ENCODE measurements at regions not wholly inside any gene's neighbourhood (a gene's known extent, or its start where the extent isn't known, plus 50 kb on each side); places are given as distances from the start of the nearest gene placed in this dataset.

DNA sequence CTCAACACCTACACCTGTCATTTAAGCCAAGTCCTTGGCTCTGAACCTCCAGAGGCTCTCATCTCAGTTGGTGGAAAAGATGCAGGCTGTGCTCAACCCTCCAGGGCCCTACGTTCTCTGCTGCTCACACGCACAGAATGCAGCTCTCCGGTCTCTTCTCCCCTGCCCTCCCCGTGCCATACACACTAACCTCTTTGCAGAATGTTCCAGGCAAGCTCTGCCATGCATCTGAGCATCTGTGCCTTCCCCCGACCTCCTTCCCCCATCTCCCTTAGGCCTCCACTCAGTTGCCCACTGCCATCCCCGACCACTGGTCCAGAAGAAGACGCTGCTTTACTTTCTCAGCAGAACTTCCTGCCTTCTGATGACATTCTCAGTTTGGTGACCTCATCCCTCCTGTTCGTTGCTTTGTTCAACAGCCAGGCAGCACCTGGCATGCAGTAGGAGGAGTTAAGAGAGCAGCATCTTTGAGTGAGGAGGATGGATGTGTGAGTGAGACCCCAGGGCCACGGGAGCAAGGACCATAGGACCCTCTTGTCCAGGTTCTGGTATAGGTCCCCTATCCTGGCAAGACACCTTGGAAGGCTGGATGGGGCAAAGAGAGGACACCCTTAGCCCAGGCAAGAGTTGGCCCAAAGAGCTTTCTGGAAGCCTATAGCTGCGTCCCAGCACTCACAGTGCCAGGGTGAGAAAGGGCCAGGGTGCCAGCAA is 598.0 kb downstream of the BRD1 start:
- Histone ChIP-seq H2BK120ac (ENCODE audit: low read depth, low read length) (no peak overlapping the region), H3K79me1 (ENCODE audit: low read depth in 1 of 2, low read length in 2 of 2) (no peaks in the 10 kb centered on the region), H2AFZ (replicated peaks; ENCODE audit: low read length, poor library complexity) (no peak overlapping the region), H3K9me1 (ENCODE audit: insufficient read depth, low read length) (no peaks in the 10 kb centered on the region), H3K4me1 (ENCODE audit: control insufficient read depth, insufficient read depth, low read length) (no peaks in the 10 kb centered on the region), H2BK20ac (ENCODE audit: low read depth, low read length) (no peak overlapping the region), H4K5ac (ENCODE audit: low read depth, low read length) (no peak overlapping the region), H3K36me3 (ENCODE audit: control insufficient read depth, insufficient read depth, low read length) (no peaks in the 10 kb centered on the region), H3K18ac (ENCODE audit: low read depth, low read length) (no peak overlapping the region), H3K14ac (replicated peaks; ENCODE audit: low read depth, low read length) (no peak overlapping the region), H2AK9ac (replicated peaks; ENCODE audit: low read depth, low read length, poor library complexity) (no peak overlapping the region), H4K20me1 (ENCODE audit: insufficient read depth, low read length) (no peaks in the 10 kb centered on the region), H2BK15ac (ENCODE audit: low read depth, low read length) (no peak overlapping the region), H3K9me3 (ENCODE audit: control insufficient read depth, insufficient read depth, low read length) (peaks cover 45% of the 10 kb centered on the region), H3K4ac (ENCODE audit: low read depth, low read length) (no peak overlapping the region), H4K8ac (ENCODE audit: low read depth in 2 of 2, low read length in 2 of 2) (no peak overlapping the region), H3K27ac (ENCODE audit: insufficient read depth, low read length) (no peak overlapping the region), H3K4me2 (ENCODE audit: low read depth, low read length) (no peak overlapping the region), H3K27me3 (ENCODE audit: control insufficient read depth, insufficient read depth, low read length) (no peaks in the 10 kb centered on the region), H4K91ac (ENCODE audit: insufficient read depth, low read depth, low read length) (no peak overlapping the region), H3K9ac (ENCODE audit: low read depth, low read length) (no peak overlapping the region), H2AK5ac (ENCODE audit: low read depth, low read length) (no peak overlapping the region), H3K4me3 (ENCODE audit: insufficient read depth, low read depth, low read length) (no peak overlapping the region), H3K56ac (ENCODE audit: extremely low read depth, insufficient read depth, low read length) (no peak overlapping the region), H2BK5ac (ENCODE audit: low read depth, low read length, poor library complexity, severe bottlenecking) (no peak overlapping the region), H3K23ac (ENCODE audit: low read depth, low read length) (no peak overlapping the region)
- DNase-seq (no peak), ATAC-seq (ENCODE audit: low read depth) (no peak)
- dilution Hi-C loops (cut with HindIII; ENCODE audit: low sequenced_read_pairs, unreplicated experiment) (no loop called here), intact Hi-C loops (cut with micrococcal nuclease) (no loop called here), in situ Hi-C loops (cut with MboI; ENCODE audit: low sequenced_read_pairs) (no loop called here)
- CTCF ChIA-PET = no interaction called here
- TF ChIP-seq RFX5 (IDR thresholded peaks at IDR 0.05; ENCODE audit: low read depth, low read length) (no peak), SMC3 (IDR thresholded peaks at IDR 0.05; ENCODE audit: low read depth, low read length) (no peak), RCOR1 (IDR thresholded peaks at IDR 0.05; ENCODE audit: insufficient replicate concordance, low read length) (no peak), MXI1 (IDR thresholded peaks at IDR 0.05; ENCODE audit: borderline replicate concordance, low read depth, low read length) (no peak), ELK1 (IDR thresholded peaks at IDR 0.05; ENCODE audit: borderline replicate concordance, low read depth, low read length) (no peak), MAFK (IDR thresholded peaks at IDR 0.05; ENCODE audit: low read depth, low read length) (no peak), NFE2L2 (IDR thresholded peaks at IDR 0.05; ENCODE audit: low read depth, low read length) (no peak), CEBPB (IDR thresholded peaks at IDR 0.05; ENCODE audit: low read depth, low read length) (no peak), USF2 (IDR thresholded peaks at IDR 0.05; ENCODE audit: low read depth, low read length) (no peak), POLR2A (IDR thresholded peaks at IDR 0.05; ENCODE audit: low read depth, low read length) (no peak), MAZ (IDR thresholded peaks at IDR 0.05; ENCODE audit: borderline replicate concordance, low read depth, low read length) (no peak), RAD21 (IDR thresholded peaks at IDR 0.05; ENCODE audit: low read length) (no peak), CHD1 (IDR thresholded peaks at IDR 0.05; ENCODE audit: low read depth, low read length) (no peak), FOS (IDR thresholded peaks at IDR 0.05; ENCODE audit: low read depth, low read length) (no peak), BHLHE40 (IDR thresholded peaks at IDR 0.05; ENCODE audit: low read depth, low read length) (no peak)
- TF ChIP-seq, protein P1, sequence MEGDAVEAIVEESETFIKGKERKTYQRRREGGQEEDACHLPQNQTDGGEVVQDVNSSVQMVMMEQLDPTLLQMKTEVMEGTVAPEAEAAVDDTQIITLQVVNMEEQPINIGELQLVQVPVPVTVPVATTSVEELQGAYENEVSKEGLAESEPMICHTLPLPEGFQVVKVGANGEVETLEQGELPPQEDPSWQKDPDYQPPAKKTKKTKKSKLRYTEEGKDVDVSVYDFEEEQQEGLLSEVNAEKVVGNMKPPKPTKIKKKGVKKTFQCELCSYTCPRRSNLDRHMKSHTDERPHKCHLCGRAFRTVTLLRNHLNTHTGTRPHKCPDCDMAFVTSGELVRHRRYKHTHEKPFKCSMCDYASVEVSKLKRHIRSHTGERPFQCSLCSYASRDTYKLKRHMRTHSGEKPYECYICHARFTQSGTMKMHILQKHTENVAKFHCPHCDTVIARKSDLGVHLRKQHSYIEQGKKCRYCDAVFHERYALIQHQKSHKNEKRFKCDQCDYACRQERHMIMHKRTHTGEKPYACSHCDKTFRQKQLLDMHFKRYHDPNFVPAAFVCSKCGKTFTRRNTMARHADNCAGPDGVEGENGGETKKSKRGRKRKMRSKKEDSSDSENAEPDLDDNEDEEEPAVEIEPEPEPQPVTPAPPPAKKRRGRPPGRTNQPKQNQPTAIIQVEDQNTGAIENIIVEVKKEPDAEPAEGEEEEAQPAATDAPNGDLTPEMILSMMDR (conservative IDR thresholded peaks at IDR 0.05; ENCODE audit: low read depth, low read length) = no peak
- BruUV-seq (replicated peaks) = no TSS peak
- 41% methylated on average over 3 of the region's 10 CpGs; no CpG with 5 or more reads in 1 of the 2 experiments for WGBS, 2 experiments (ENCODE audit: extremely low coverage in 2 of 2, insufficient read length in 1 of 2)
- POLR2A ChIA-PET (ENCODE audit: unreplicated experiment) = no interaction called here

Data from IMR-90 (cell line).